NCI-H146 treated with DMSO at 0.1 percent for 48 hours (cell line): ENCODE measurements at regions not wholly inside any gene's neighbourhood (a gene's known extent, or its start where the extent isn't known, plus 50 kb on each side); places are given as distances from the start of the nearest gene placed in this dataset.

Experiments
- DNase-seq: peaks from one replicate; lab custom pipeline; 2025; ENCODE audit not compliant: unreplicated experiment; lab: John Stamatoyannopoulos, UW

GRCh38 chr5:124287813-124288212, 458.6 kb downstream of the ZNF608 start:
- no peak for DNase-seq

DNA sequence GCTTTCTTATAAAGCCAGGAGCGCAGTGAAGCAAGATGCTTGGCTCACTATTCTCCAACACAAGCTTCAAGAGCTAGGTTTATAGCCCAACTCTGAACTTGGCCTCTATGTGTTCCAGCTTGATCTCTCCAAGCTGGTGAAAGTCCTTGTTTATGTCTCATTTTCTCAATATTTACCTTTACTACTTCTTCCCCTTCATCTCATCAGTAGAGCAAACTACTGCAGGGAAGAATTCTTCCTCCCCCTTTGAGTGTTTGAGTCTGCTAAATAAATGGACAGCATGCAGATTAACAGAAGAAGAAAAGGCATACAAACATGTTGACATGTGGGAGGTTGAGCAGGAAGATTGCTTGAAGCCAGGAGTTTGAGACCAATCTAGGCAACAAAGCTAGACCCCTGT, 460.7 kb downstream of the ZNF608 start:
- no peak for DNase-seq

DNA sequence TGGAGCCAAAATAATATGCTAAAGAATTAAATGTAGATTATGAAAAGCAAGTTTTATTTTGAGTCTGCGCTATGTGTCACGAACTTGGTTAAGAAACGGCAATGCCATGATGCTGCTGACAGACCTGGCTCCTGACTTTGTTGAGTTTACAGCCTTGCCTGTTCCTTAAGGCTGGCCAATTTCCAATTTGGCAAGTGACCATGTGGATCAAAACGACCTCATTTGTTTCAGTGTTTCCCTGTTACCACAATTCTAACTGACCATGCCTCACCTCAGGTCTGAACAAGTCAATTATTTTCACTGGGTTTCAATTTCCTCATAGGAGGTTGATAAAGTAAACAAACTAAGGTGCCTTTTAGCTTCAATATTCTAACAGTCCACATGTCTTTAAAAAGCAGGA, 461.4 kb downstream of the ZNF608 start:
- DNase-seq, result no peak

DNA sequence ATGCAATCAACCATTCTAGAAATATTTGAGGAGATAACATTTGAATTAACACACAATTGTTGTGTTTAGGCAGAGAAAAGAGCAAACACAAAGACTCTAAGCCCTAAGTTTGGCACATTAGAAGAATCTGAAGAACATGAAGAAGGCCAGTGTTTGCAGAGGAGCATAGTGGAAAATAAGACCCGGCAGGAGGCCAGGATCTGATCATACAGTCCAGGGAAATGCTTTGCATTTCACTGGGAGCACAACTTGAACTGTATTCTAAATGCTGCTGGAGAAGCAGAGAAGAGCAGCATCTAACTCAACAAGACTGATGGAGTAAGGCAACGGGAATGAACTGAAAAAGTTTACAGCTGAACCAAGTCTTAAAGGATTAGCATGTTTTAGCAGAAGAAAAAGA, 463.4 kb downstream of the ZNF608 start:
- no peak for DNase-seq

GRCh38 chr5:124280079-124280478, 466.4 kb downstream of the ZNF608 start:
- no peak for DNase-seq

- DNase-seq, result no peak
These were observed 467.1 kb downstream of the ZNF608 start for GRCh38 chr5:124279146-124279876.

- no peak for DNase-seq
These were observed 467.8 kb downstream of the ZNF608 start for GRCh38 chr5:124278636-124279035.

- DNase-seq, result no peak
These were observed 468.5 kb downstream of the ZNF608 start for GRCh38 chr5:124277767-124278545.

DNA sequence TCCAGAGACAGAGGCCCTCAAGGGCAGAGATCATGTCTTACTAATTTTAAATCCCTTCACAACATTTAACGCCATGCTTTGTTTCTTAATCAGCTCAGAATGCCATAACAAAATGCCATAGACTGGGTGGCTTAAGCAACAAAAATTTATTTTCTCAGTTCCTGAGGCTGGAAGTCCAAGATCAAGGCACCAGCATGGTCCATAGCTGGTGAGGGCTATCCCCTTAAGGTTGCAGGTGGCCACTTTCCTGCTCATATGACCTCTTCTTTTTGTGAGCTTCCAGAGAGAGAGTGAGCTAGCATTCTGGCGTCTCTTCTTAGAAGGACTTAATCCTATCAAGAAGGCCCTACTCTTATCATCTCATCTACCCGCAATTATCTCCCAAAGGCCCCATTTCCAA, 470.3 kb downstream of the ZNF608 start:
- DNase-seq, result no peak

- no peak for DNase-seq
These were observed 471.5 kb downstream of the ZNF608 start for GRCh38 chr5:124274949-124275348.

DNA sequence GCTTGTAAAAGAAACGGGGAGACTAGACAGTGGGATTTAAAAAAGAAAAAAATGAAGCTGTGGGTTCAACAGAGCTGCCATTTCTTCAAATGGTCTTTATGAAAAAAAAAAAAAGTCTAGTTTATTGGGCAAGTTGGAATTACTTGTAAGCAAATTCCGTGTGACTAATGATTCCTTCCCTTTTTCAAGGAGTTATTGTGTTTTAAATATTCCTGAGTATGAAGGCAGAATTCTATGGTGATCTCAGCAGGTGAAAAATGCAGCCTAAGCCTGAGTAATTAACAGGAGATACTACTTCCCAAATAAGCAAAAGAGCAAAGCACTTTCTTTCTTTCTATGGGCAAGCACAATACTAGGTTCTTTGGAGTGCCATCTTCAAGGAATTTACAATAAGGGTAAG, 481.9 kb downstream of the ZNF608 start:
- DNase-seq, result no peak

DNA sequence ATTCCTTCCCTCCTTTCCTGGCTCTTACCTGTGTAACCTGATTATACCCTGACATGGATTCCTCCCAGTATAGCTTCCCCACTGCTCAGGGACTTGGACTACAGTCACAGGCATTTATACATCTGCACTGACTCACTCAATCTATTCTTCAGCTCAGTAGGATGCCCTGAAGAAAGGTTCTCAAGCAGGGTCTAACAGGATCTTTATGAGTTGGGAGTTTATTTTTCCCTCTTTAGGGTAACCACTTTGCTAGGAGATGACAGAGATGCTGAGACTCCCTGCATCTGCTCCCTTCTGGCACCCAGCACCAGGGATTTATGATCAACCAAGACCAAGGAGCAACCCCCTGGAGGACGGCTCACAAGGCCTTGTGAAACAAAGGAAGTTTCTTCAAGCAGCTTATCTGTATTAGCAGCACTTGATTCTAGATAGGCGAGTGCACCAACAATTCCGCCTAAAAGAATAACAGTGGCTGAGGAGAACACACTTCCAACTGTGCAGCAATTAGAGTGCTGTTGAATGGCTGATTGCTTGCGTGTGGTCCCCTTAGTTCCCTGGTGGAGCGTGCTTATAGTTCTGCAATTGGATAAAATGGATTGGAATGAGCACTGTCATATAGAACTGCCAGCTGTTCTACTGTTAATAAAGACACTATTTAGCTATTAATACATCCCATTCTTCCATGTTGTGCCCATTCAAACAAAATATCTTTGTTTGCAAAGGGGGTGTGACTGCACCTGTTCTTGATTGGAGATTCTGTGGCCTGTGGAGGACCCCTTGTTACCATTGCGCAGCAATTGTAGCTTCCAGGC, 482.6 kb downstream of the ZNF608 start:
- DNase-seq, result peak; percentile 97

DNA sequence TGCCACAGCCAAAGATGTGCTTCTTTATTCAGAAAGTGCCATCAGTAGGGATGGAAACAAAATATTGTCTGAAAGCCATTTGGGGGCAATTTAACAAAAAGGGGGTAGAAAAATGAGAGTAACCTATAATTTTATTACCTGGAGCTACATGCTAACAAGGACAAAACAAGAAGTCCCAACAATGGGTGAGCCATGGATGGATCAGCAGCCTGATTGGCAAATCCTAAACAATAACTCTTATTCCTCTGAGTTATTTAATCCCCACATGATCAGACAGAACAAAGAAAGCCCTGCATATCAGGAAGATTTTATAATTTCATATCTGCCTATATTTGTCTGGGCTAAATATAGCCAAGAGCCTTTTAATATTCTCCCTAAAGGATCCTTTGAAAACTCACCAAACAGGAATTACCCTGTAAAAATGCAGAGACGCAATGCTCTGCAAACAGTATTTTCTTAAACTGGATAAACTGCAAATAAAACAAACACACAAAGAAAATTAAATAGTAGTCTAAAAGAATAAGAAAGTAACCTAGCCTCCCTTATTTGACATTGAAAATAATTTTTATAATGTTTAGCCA, 483.4 kb downstream of the ZNF608 start:
- DNase-seq, result no peak

- DNase-seq, result no peak
These were observed 484.0 kb downstream of the ZNF608 start for GRCh38 chr5:124262470-124262869.

- no peak for DNase-seq
These were observed 484.6 kb downstream of the ZNF608 start for GRCh38 chr5:124261848-124262247.

DNA sequence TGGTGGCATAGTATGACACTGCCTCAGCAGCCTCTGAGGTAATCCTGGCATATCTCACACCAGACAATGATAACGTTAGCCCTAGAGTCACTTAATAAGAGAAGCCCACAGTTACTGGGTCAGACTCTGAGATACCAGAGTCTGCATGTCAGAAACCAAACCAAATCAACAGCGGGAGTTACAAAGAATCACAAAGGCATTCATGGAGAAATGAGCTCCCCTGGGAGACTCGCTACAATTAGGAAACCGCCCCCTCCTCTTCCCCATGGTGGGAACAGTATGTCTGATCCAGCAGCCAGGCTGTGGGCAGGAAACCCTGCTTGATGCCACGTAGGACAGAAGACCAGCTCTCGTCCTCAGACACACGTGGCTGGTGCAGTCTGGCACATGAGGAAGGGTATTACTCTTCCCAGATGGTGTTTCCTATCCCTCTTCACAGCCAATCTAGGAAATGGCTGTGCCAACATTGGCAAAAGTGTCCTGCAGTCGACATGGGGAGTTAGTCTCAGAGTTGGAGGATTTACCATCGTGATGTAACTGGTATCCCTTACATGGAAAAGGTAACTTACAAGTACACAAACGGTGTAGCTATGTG, 485.4 kb downstream of the ZNF608 start:
- DNase-seq, result no peak

DNA sequence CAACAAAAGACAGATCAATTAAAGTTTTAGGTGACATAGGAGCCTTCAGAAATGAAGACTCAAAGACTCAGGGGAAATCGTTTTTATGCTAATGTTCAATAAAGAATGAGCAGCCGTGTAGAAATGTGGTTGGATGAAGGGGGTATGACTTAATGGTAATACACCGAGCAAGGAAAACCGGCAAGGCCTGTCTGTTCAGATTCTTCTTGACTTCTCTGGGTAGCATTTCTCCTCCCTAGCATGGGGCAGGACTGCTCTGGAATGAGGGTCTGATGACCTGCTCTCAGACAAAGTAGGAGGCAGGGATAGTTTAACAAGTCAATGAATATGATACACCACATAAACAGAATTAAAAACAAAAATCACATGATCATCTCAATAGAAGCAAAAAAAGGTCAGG, 487.4 kb downstream of the ZNF608 start:
- DNase-seq, result no peak

- DNase-seq, result no peak
These were observed 489.4 kb downstream of the ZNF608 start for GRCh38 chr5:124257048-124257447.

DNA sequence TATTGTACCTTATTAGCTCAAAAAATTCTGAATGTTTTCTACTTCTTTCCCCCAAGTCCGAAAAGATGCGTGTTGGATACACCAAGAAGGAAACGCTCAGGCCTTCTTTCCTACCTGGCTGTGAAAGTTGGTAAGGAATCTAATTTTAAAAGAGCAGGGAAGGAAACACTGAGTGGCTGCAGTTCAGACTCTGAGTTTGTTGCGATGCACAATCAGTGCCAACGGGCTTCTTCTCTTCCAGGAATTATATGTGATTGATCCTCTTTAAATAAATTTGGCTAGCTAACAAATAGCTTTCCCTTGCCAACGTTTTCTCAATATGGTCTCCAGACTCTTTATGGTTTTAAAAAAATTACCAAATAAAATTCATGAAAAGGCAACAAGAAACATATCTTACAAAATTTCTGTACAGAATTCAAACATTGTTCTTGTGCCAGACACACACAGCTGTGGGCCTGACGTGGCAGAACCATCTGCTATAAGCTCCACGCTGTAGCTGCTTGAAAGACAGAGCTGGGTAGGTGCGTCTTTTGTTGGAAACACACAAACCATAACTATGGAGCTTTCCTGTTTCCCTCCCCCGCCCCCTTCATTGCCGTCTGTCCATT, 493.1 kb downstream of the ZNF608 start:
- no peak for DNase-seq

DNA sequence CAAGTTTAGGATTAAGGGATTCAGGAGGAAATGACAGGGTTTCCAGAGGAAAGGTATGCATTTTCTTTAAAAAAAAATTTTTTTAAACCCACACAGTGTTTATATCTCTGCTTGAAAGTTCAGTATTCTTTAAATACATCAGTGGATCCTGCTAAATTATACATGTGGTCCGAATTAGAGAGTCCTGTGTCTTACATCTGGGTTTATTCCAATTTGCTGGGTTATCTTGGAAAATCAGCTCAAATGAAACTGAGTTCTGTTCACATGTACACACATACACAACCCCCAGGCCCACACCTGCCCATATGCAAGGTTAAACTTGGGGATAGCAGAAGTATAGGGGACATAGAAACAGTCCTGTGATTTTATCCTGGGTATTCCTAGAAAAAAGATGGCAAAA, 493.7 kb downstream of the ZNF608 start:
- DNase-seq, result no peak
